ENCODE measurements at regions not wholly inside any gene's neighbourhood (a gene's known extent, or its start where the extent isn't known, plus 50 kb on each side); places are given as distances from the start of the nearest gene placed in this dataset.

GRCh38 chr12:45112306-45112705 lies 61.4 kb upstream of the DBX2 start:
- TF ChIP-seq CTCF (IDR thresholded peaks at IDR 0.05; ENCODE audit: low read depth, low read length): no peak
- no peak for TF ChIP-seq EZH2phosphoT487 (IDR thresholded peaks at IDR 0.05; ENCODE audit: low read depth)
